WTC11 (cell line): ENCODE measurements at regions not wholly inside any gene's neighbourhood (a gene's known extent, or its start where the extent isn't known, plus 50 kb on each side); places are given as distances from the start of the nearest gene placed in this dataset.

ENCODE experiments used
- ATAC-seq: fragments of 200-7000 bp; cut with Tn5 transposase; 2 replicates; pipeline ENCODE4 v1.10.0; 2021; ENCODE audit warnings: mild to moderate bottlenecking, moderate library complexity
- CTCF ChIA-PET: fragments of 300-600 bp; sonication (Branson Sonifier 250); formaldehyde crosslinking; loops from one replicate; lab custom pipeline; 2021; ENCODE audit warnings: antibody characterized with exemption; lab: Charles Lee
- POLR2A ChIA-PET: fragments of 350-600 bp; sonication (Branson Sonifier 250); formaldehyde crosslinking; loops from one replicate; lab custom pipeline; 2021; ENCODE audit warnings: antibody characterized with exemption; lab: Charles Lee
- DNase-seq: peaks from one replicate; pipeline ENCODE4 v3.0.0; 2021; ENCODE audit warnings: low spot score
- H3K27ac Mint-ChIP-seq: 2 replicates; pipeline ENCODE4 v1.8.0; 2021; ENCODE audit warnings: mixed read lengths
- H3K27me3 Mint-ChIP-seq: 2 replicates; pipeline ENCODE4 v1.8.0; 2021; ENCODE audit warnings: low read depth, mild to moderate bottlenecking, moderate library complexity, mixed read lengths
- H3K36me3 Mint-ChIP-seq: 2 replicates; pipeline ENCODE4 v1.8.0; 2021; ENCODE audit warnings: mixed read lengths
- H3K4me1 Mint-ChIP-seq: 2 replicates; pipeline ENCODE4 v1.8.0; 2022; ENCODE audit warnings: mixed read lengths
- H3K4me3 Mint-ChIP-seq: 2 replicates; pipeline ENCODE4 v1.8.0; 2021; ENCODE audit warnings: mild to moderate bottlenecking, moderate library complexity, mixed read lengths
- H3K9me3 Mint-ChIP-seq: 2 replicates; pipeline ENCODE4 v1.8.0; 2021; ENCODE audit warnings: mixed read lengths
- ATF1 ChIP-seq: sonication (generic); formaldehyde crosslinking; IDR thresholded peaks from 2 replicates; pipeline ENCODE4 v1.8.1; 2023; ENCODE audit warnings: mild to moderate bottlenecking, moderate library complexity, missing genetic modification reagents
- CREB1 ChIP-seq: sonication (generic); formaldehyde crosslinking; IDR thresholded peaks from 2 replicates; pipeline ENCODE4 v1.8.0; 2023; ENCODE audit warnings: mild to moderate bottlenecking, missing genetic modification reagents
- E2F5 ChIP-seq: sonication (generic); formaldehyde crosslinking; IDR thresholded peaks from 2 replicates; pipeline ENCODE4 v1.8.1; 2022; ENCODE audit warnings: mild to moderate bottlenecking, moderate library complexity, missing genetic modification reagents
- ETV6 ChIP-seq: sonication (generic); formaldehyde crosslinking; IDR thresholded peaks from 2 replicates; pipeline ENCODE4 v1.8.1; 2022; ENCODE audit warnings: mild to moderate bottlenecking, missing genetic modification reagents
- FOXK1 ChIP-seq: sonication (generic); formaldehyde crosslinking; IDR thresholded peaks from 2 replicates; pipeline ENCODE4 v1.8.0; 2022; ENCODE audit warnings: mild to moderate bottlenecking, moderate library complexity, missing genetic modification reagents
- FOXP4 ChIP-seq: sonication (generic); formaldehyde crosslinking; IDR thresholded peaks from 2 replicates; pipeline ENCODE4 v1.8.0; 2022; ENCODE audit warnings: mild to moderate bottlenecking, missing genetic modification reagents
- HMGA2 ChIP-seq: fragments of 250-450 bp; sonication (Bioruptor Pico); IDR thresholded peaks from 2 replicates; pipeline ENCODE4 v1.4.0; 2021; ENCODE audit warnings: mild to moderate bottlenecking, moderate library complexity
- JUN ChIP-seq: sonication (generic); formaldehyde crosslinking; IDR thresholded peaks from 2 replicates; pipeline ENCODE4 v1.8.0; 2023; ENCODE audit warnings: mild to moderate bottlenecking, missing genetic modification reagents
- NR1H2 ChIP-seq: sonication (generic); formaldehyde crosslinking; IDR thresholded peaks from 2 replicates; pipeline ENCODE4 v1.9.0; 2021; ENCODE audit warnings: mild to moderate bottlenecking, moderate library complexity, missing genetic modification reagents
- NR2C2 ChIP-seq: sonication (generic); formaldehyde crosslinking; IDR thresholded peaks from 2 replicates; pipeline ENCODE4 v1.8.0; 2022; ENCODE audit warnings: mild to moderate bottlenecking, missing genetic modification reagents
- NR3C1 ChIP-seq: sonication (generic); formaldehyde crosslinking; conservative IDR thresholded peaks from 2 replicates; pipeline ENCODE4 v1.8.1; 2023; ENCODE audit warnings: low read depth, mild to moderate bottlenecking, missing genetic modification reagents
- RELA ChIP-seq: sonication (generic); formaldehyde crosslinking; IDR thresholded peaks from 2 replicates; pipeline ENCODE4 v1.8.1; 2022; ENCODE audit warnings: missing genetic modification reagents, mild to moderate bottlenecking, borderline replicate concordance
- SMAD3 ChIP-seq: sonication (generic); formaldehyde crosslinking; IDR thresholded peaks from 2 replicates; pipeline ENCODE4 v1.8.0; 2022; ENCODE audit warnings: missing genetic modification reagents, mild to moderate bottlenecking, borderline replicate concordance
- TEAD4 ChIP-seq: sonication (generic); formaldehyde crosslinking; IDR thresholded peaks from 2 replicates; pipeline ENCODE4 v1.8.0; 2022; ENCODE audit warnings: mild to moderate bottlenecking, missing genetic modification reagents
- TP53 ChIP-seq: sonication (generic); formaldehyde crosslinking; IDR thresholded peaks from 2 replicates; pipeline ENCODE4 v1.8.1; 2023; ENCODE audit warnings: mild to moderate bottlenecking, missing genetic modification reagents
- ZNF317 ChIP-seq: sonication (generic); formaldehyde crosslinking; IDR thresholded peaks from 2 replicates; pipeline ENCODE4 v1.8.1; 2023; ENCODE audit warnings: low read depth, mild to moderate bottlenecking, moderate library complexity, missing genetic modification reagents, borderline replicate concordance
- ZNF512 ChIP-seq: sonication (generic); formaldehyde crosslinking; IDR thresholded peaks from 2 replicates; pipeline ENCODE4 v1.8.1; 2022; ENCODE audit warnings: missing genetic modification reagents, borderline replicate concordance
- TF ChIP-seq, protein P1 (sequence below): fragments of 200-600 bp; IDR thresholded peaks from 2 replicates; pipeline ENCODE4 v1.8.0; 2022; ENCODE audit warnings: antibody characterized with exemption
- TF ChIP-seq, protein P2 (sequence below): sonication (generic); formaldehyde crosslinking; IDR thresholded peaks from 2 replicates; pipeline ENCODE4 v1.8.0; 2022; ENCODE audit warnings: mild to moderate bottlenecking, missing genetic modification reagents
- TF ChIP-seq, protein P3 (sequence below): sonication (generic); formaldehyde crosslinking; IDR thresholded peaks from 2 replicates; pipeline ENCODE4 v1.8.1; 2023; ENCODE audit warnings: mild to moderate bottlenecking, missing genetic modification reagents, borderline replicate concordance
- TF ChIP-seq, protein P4 (sequence below): fragments of 250-450 bp; sonication (Bioruptor Pico); IDR thresholded peaks from 2 replicates; pipeline ENCODE4 v1.9.0; 2021; ENCODE audit warnings: mild to moderate bottlenecking
- TF ChIP-seq, protein P5 (sequence below): sonication (generic); formaldehyde crosslinking; IDR thresholded peaks from 2 replicates; pipeline ENCODE4 v1.8.1; 2022; ENCODE audit warnings: low read depth, mild to moderate bottlenecking, moderate library complexity, missing genetic modification reagents, borderline replicate concordance

- no peak for TF ChIP-seq TP53 (CRISPR knock-in tag)
- TF ChIP-seq FOXK1 (CRISPR knock-in tag): no peak
- TF ChIP-seq TEAD4 (CRISPR knock-in tag): no peak
- no peak for TF ChIP-seq ZNF317 (CRISPR knock-in tag)
- TF ChIP-seq, protein P1, sequence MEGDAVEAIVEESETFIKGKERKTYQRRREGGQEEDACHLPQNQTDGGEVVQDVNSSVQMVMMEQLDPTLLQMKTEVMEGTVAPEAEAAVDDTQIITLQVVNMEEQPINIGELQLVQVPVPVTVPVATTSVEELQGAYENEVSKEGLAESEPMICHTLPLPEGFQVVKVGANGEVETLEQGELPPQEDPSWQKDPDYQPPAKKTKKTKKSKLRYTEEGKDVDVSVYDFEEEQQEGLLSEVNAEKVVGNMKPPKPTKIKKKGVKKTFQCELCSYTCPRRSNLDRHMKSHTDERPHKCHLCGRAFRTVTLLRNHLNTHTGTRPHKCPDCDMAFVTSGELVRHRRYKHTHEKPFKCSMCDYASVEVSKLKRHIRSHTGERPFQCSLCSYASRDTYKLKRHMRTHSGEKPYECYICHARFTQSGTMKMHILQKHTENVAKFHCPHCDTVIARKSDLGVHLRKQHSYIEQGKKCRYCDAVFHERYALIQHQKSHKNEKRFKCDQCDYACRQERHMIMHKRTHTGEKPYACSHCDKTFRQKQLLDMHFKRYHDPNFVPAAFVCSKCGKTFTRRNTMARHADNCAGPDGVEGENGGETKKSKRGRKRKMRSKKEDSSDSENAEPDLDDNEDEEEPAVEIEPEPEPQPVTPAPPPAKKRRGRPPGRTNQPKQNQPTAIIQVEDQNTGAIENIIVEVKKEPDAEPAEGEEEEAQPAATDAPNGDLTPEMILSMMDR: no peak
- TF ChIP-seq SMAD3 (CRISPR knock-in tag): no peak
- TF ChIP-seq, protein P2, sequence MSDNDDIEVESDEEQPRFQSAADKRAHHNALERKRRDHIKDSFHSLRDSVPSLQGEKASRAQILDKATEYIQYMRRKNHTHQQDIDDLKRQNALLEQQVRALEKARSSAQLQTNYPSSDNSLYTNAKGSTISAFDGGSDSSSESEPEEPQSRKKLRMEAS (CRISPR knock-in tag): no peak
- TF ChIP-seq JUN (CRISPR knock-in tag): no peak
- TF ChIP-seq E2F5 (CRISPR knock-in tag): no peak
Measured at GRCh38 chr6:140548366-140548765, 1173.9 kb upstream of the CITED2 start (continued).

DNA sequence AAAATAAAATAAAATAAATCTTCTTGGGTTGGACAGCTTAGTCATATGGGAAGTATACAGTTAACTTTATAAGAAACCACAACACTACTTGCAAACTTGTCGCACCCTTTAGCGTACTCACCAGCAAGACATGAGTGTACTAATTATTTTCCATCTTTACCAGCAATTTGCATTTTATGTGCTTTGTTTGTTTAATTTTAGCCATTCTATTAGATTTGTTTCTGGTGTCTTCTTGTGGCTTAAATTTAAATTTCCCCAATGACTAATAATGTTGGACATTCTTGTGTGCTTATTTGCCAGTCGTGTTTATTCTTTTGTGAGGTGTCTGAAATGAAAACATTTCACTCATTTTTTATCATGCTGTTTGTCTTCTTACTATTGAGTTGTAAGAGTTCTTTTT is 1172.2 kb upstream of the CITED2 start:
- Mint-ChIP-seq H3K27ac (no peak overlapping the region), H3K9me3 (peaks cover 30% of the 10 kb centered on the region), H3K4me3 (no peak overlapping the region), H3K36me3 (no peaks in the 10 kb centered on the region), H3K4me1 (no peaks in the 10 kb centered on the region), H3K27me3 (no peaks in the 10 kb centered on the region)
- POLR2A ChIA-PET: no interaction called here
- CTCF ChIA-PET: no interaction called here
- no peak for DNase-seq
- no peak for ATAC-seq
- TF ChIP-seq, protein P3, sequence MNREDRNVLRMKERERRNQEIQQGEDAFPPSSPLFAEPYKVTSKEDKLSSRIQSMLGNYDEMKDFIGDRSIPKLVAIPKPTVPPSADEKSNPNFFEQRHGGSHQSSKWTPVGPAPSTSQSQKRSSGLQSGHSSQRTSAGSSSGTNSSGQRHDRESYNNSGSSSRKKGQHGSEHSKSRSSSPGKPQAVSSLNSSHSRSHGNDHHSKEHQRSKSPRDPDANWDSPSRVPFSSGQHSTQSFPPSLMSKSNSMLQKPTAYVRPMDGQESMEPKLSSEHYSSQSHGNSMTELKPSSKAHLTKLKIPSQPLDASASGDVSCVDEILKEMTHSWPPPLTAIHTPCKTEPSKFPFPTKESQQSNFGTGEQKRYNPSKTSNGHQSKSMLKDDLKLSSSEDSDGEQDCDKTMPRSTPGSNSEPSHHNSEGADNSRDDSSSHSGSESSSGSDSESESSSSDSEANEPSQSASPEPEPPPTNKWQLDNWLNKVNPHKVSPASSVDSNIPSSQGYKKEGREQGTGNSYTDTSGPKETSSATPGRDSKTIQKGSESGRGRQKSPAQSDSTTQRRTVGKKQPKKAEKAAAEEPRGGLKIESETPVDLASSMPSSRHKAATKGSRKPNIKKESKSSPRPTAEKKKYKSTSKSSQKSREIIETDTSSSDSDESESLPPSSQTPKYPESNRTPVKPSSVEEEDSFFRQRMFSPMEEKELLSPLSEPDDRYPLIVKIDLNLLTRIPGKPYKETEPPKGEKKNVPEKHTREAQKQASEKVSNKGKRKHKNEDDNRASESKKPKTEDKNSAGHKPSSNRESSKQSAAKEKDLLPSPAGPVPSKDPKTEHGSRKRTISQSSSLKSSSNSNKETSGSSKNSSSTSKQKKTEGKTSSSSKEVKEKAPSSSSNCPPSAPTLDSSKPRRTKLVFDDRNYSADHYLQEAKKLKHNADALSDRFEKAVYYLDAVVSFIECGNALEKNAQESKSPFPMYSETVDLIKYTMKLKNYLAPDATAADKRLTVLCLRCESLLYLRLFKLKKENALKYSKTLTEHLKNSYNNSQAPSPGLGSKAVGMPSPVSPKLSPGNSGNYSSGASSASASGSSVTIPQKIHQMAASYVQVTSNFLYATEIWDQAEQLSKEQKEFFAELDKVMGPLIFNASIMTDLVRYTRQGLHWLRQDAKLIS (CRISPR knock-in tag): no peak
- TF ChIP-seq, protein P4, sequence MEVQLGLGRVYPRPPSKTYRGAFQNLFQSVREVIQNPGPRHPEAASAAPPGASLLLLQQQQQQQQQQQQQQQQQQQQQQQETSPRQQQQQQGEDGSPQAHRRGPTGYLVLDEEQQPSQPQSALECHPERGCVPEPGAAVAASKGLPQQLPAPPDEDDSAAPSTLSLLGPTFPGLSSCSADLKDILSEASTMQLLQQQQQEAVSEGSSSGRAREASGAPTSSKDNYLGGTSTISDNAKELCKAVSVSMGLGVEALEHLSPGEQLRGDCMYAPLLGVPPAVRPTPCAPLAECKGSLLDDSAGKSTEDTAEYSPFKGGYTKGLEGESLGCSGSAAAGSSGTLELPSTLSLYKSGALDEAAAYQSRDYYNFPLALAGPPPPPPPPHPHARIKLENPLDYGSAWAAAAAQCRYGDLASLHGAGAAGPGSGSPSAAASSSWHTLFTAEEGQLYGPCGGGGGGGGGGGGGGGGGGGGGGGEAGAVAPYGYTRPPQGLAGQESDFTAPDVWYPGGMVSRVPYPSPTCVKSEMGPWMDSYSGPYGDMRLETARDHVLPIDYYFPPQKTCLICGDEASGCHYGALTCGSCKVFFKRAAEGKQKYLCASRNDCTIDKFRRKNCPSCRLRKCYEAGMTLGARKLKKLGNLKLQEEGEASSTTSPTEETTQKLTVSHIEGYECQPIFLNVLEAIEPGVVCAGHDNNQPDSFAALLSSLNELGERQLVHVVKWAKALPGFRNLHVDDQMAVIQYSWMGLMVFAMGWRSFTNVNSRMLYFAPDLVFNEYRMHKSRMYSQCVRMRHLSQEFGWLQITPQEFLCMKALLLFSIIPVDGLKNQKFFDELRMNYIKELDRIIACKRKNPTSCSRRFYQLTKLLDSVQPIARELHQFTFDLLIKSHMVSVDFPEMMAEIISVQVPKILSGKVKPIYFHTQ (CRISPR knock-in tag): no peak
- TF ChIP-seq RELA (CRISPR knock-in tag) (no peak), FOXP4 (CRISPR knock-in tag) (no peak), TEAD4 (CRISPR knock-in tag) (no peak), FOXK1 (CRISPR knock-in tag) (no peak), NR1H2 (no peak), NR2C2 (CRISPR knock-in tag) (no peak), ETV6 (CRISPR knock-in tag) (no peak), HMGA2 (CRISPR knock-in tag) (no peak), NR3C1 (no peak), CREB1 (CRISPR knock-in tag) (no peak), ZNF512 (CRISPR knock-in tag) (no peak), ATF1 (CRISPR knock-in tag) (no peak)
- TF ChIP-seq, protein P2 (CRISPR knock-in tag): no peak
- TF ChIP-seq, protein P5, sequence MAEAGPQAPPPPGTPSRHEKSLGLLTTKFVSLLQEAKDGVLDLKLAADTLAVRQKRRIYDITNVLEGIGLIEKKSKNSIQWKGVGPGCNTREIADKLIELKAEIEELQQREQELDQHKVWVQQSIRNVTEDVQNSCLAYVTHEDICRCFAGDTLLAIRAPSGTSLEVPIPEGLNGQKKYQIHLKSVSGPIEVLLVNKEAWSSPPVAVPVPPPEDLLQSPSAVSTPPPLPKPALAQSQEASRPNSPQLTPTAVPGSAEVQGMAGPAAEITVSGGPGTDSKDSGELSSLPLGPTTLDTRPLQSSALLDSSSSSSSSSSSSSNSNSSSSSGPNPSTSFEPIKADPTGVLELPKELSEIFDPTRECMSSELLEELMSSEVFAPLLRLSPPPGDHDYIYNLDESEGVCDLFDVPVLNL: no peak
